ENCODE measurements at regions not wholly inside any gene's neighbourhood (a gene's known extent, or its start where the extent isn't known, plus 50 kb on each side); places are given as distances from the start of the nearest gene placed in this dataset.

DNA sequence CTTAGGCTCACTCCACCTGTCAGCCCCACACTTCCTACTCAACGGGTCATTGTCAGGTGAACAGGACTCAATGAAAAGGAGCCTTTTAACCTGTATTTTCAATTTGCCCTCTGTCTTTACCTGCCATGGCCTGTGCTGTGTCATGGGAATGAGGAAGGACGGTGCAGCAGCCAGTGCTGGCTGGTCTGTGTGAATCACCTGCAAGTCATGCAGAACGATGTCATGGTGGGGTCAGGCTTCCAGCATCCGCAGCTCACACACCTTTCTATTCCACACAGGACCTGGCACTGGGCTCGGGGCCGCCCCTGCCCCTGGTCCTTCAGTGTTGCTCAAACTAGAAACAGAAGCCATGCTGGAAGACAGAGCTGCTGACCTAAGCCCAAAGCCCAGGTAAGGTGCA, 188.7 kb upstream of the GMDS start:
- Mint-ChIP-seq H3K9me3 (no peaks in the 10 kb centered on the region), H3K27me3 (ENCODE audit: insufficient read depth) (no peaks in the 10 kb centered on the region), H3K4me1 (no peaks in the 10 kb centered on the region), H3K36me3 (ENCODE audit: low read depth) (no peaks in the 10 kb centered on the region), H3K4me3 (no peak overlapping the region), H3K27ac (no peak overlapping the region)
- H3K4me1 ChIP-seq (ENCODE audit: control insufficient read depth, insufficient read depth, low read length): no peaks in the 10 kb centered on the region
- TF ChIP-seq, protein P1, sequence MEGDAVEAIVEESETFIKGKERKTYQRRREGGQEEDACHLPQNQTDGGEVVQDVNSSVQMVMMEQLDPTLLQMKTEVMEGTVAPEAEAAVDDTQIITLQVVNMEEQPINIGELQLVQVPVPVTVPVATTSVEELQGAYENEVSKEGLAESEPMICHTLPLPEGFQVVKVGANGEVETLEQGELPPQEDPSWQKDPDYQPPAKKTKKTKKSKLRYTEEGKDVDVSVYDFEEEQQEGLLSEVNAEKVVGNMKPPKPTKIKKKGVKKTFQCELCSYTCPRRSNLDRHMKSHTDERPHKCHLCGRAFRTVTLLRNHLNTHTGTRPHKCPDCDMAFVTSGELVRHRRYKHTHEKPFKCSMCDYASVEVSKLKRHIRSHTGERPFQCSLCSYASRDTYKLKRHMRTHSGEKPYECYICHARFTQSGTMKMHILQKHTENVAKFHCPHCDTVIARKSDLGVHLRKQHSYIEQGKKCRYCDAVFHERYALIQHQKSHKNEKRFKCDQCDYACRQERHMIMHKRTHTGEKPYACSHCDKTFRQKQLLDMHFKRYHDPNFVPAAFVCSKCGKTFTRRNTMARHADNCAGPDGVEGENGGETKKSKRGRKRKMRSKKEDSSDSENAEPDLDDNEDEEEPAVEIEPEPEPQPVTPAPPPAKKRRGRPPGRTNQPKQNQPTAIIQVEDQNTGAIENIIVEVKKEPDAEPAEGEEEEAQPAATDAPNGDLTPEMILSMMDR (conservative IDR thresholded peaks at IDR 0.05): no peak
- H3K36me3 ChIP-seq (ENCODE audit: control insufficient read depth, insufficient read depth, low read length): no peaks in the 10 kb centered on the region
- H3K9me3 ChIP-seq (ENCODE audit: control insufficient read depth, low read length): no peaks in the 10 kb centered on the region
- H3K27me3 ChIP-seq (ENCODE audit: control insufficient read depth, insufficient read depth, low read length, poor library complexity, severe bottlenecking): no peaks in the 10 kb centered on the region
- no peak overlapping the region for H3K27ac ChIP-seq (ENCODE audit: low read depth, low read length)
- no peak overlapping the region for H3K4me3 ChIP-seq (ENCODE audit: low read length)
- H3K9ac ChIP-seq (ENCODE audit: extremely low read depth, low read length, poor library complexity, severe bottlenecking): no peak overlapping the region
- 87 to 92% methylated on average over 2 to 6 of the region's 6 CpGs for WGBS, 2 experiments (ENCODE audit: insufficient coverage in 1 of 2, insufficient read length in 1 of 2)
- no peak for DNase-seq

DNA sequence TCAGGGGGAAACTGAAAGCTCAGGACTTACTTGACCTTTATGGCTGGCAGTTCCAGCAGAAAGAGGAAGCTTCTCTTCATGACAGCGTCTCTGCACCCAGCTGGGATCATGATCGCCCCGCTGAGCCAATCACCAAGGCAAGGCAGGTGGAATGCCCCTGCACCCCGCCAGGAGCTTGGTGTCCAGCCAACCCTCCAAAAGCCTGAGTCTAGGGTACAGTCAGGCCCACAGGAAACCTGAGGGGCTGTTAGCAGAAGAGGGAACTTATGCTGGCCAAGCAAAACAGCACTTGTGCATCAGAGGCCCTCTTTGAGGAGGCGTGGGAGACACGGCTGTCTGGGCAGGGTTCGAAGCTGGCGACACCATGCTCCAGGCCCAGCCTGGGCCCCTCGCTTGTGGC, 188.3 kb upstream of the GMDS start:
- TF ChIP-seq, protein P1 (conservative IDR thresholded peaks at IDR 0.05): no peak
- no peaks in the 10 kb centered on the region for H3K9me3 Mint-ChIP-seq
- H3K27ac Mint-ChIP-seq: no peak overlapping the region
- H3K27me3 ChIP-seq (ENCODE audit: control insufficient read depth, insufficient read depth, low read length, poor library complexity, severe bottlenecking): no peaks in the 10 kb centered on the region
- H3K27me3 Mint-ChIP-seq (ENCODE audit: insufficient read depth): no peaks in the 10 kb centered on the region
- no peak overlapping the region for H3K4me3 ChIP-seq (ENCODE audit: low read length)
- H3K36me3 Mint-ChIP-seq (ENCODE audit: low read depth): no peaks in the 10 kb centered on the region
- no peaks in the 10 kb centered on the region for H3K4me1 Mint-ChIP-seq
- no peaks in the 10 kb centered on the region for H3K36me3 ChIP-seq (ENCODE audit: control insufficient read depth, insufficient read depth, low read length)
- H3K4me1 ChIP-seq (ENCODE audit: control insufficient read depth, insufficient read depth, low read length): no peaks in the 10 kb centered on the region
- H3K27ac ChIP-seq (ENCODE audit: low read depth, low read length): no peak overlapping the region
- no peak for DNase-seq
- H3K4me3 Mint-ChIP-seq: no peak overlapping the region
- 92 to 94% methylated on average over 5 to 9 of the region's 9 CpGs for WGBS, 2 experiments (ENCODE audit: insufficient coverage in 1 of 2, insufficient read length in 1 of 2)
- H3K9me3 ChIP-seq (ENCODE audit: control insufficient read depth, low read length): no peaks in the 10 kb centered on the region
- H3K9ac ChIP-seq (ENCODE audit: extremely low read depth, low read length, poor library complexity, severe bottlenecking): no peak overlapping the region

DNA sequence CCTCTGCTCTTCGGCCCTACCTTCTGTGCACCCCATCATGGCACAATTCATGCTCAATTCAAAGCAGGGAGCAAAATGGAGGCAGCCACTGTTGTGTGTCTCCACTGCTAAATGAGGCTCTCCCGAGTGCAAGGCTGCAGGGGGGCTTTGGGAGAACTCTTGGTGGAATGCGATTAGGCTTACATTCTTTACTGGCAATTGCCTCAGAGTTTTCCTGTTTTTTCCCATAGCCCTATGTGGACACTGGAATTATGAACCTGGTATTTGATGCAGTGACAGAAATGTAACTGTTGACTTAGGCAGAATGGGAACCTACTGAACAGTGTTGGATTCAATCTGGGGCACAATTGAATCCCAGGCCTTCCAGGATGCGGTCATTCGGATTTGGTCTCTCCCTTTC, 187.9 kb upstream of the GMDS start:
- Histone ChIP-seq H3K4me1 (ENCODE audit: control insufficient read depth, insufficient read depth, low read length) (no peaks in the 10 kb centered on the region), H3K9me3 (ENCODE audit: control insufficient read depth, low read length) (no peaks in the 10 kb centered on the region), H3K4me3 (ENCODE audit: low read length) (no peak overlapping the region), H3K27ac (ENCODE audit: low read depth, low read length) (no peak overlapping the region), H3K36me3 (ENCODE audit: control insufficient read depth, insufficient read depth, low read length) (no peaks in the 10 kb centered on the region), H3K27me3 (ENCODE audit: control insufficient read depth, insufficient read depth, low read length, poor library complexity, severe bottlenecking) (no peaks in the 10 kb centered on the region), H3K9ac (ENCODE audit: extremely low read depth, low read length, poor library complexity, severe bottlenecking) (no peak overlapping the region)
- TF ChIP-seq, protein P1 (conservative IDR thresholded peaks at IDR 0.05): no peak
- Mint-ChIP-seq H3K27me3 (ENCODE audit: insufficient read depth) (no peaks in the 10 kb centered on the region), H3K9me3 (no peaks in the 10 kb centered on the region), H3K4me3 (no peak overlapping the region), H3K27ac (no peak overlapping the region), H3K4me1 (no peaks in the 10 kb centered on the region), H3K36me3 (ENCODE audit: low read depth) (no peaks in the 10 kb centered on the region)
- DNase-seq: no peak
- WGBS, 2 experiments (ENCODE audit: insufficient coverage in 1 of 2, insufficient read length in 1 of 2): 90 to 94% methylated on average over 5 of the region's 5 CpGs

All from endodermal cell (in vitro differentiated cells).